ENCODE measurements at regions not wholly inside any gene's neighbourhood (a gene's known extent, or its start where the extent isn't known, plus 50 kb on each side); places are given as distances from the start of the nearest gene placed in this dataset.

DNA sequence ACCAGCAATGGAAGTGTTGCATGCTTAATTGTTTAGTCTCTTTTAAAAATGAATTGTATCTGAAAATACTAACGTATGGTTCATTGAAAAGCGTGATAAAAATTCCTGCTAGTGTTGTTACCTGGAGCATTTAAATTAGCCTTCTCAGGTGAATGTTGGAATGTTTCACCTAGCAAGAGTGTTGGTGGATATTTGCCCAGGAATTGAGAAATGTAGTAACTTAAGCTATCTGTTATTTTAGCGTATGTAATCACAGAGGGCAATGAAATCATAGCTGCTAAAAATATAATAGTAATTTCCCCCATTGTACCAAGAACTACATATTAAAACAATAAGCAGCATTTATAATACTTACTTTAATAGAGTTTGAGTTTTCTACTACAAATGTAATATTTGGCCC, 166.1 kb upstream of the KIAA1217 start:
- DNase-seq = no peak

- DNase-seq = no peak
Measured at GRCh38 chr10:24046060-24046459, 162.9 kb upstream of the KIAA1217 start.

- DNase-seq = no peak
Measured at GRCh38 chr10:24047176-24047575, 161.8 kb upstream of the KIAA1217 start.

DNA sequence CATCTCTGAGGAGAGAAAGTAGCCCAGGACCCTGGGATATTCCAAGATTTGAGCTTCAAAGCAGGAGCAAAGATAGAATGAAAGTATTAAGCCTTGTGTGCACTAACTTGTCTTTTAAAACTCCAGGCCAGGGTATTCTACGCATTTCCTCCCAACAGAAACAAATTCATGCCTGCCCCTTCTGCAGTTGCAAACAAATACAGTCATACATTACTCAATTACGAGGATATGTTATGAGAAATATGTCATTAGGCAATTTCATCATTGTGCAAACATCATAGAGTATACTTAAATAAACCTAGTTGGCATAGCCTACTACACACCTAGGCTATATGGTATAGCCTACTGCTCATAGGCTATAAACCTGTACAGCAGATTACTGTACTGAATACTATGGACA, 154.5 kb upstream of the KIAA1217 start:
- no peak for DNase-seq

GRCh38 chr10:24080207-24080606, 128.7 kb upstream of the KIAA1217 start:
- no peak for DNase-seq

DNA sequence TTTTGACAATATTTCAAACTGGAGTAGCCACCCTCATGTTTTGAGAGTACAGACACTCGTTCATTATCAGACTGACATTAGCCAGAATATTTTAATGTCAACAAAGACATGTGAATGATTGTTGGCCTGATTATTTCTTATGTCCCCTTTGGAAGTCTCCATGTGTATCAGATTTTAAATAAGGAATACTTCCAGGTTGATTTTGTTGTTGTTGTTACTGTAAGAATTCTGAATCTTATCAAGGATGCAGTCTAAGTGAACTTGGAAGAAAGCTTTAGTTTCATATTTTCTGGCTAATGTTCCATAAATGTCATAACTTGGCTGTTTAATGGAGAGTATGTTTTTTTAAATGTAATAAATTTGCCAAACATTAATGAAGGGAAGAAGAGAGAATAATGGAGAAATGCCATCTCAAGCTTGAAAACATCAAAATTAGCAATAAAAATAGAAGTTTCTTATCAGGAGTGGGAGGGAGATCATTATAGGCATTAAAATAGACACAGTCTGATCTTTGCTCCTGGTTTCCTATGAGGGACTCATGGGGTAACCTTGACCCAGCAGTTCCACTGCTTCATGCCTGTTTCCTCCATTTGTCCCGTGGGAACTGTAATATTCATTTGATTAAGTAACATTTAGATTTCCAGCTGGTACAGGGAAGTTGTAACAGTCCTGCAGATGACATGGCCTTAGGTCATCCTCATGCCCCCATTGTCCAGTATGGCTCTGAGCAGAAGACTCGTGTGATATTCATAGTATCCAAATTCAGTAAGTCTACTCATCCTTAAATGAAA, 122.4 kb upstream of the KIAA1217 start:
- DNase-seq = no peak

DNA sequence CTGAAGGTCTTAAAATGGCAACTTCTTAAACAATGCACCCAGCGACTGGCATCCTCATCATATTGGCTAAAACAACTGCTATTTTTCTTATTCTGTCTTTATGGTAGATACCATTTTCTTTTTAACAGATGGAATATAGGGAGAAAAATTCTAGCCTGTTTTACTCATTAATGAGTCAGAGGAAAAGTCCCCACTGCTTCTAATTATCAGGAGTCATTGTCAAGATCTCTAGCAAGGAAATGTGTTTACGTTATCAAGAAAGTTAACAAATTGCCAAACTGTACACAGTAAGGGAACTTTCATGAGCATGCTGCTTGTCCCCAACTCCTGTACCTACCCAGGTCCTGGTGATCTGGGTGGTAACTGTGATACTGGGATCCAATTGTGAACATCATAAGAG, 117.7 kb upstream of the KIAA1217 start:
- no peak for DNase-seq

DNA sequence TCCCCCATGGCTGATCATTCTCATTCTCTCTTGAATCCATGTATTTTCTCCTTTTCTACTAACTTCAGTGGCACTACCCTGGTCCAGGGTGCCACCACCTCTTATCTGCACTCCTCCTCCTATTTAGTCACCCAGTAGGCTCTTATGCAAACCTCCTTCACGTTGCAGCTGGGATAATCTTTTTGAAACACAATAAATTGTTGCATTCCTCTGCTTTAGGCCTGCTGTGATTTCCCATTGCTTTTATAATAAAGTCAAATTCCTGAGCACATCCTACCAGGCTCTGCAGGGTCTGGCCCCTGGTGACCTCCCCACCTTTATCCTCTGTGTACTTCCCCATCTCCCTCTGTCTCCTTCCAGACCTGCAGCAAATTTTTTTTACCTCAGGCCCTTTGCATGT, 112.7 kb upstream of the KIAA1217 start:
- no peak for DNase-seq

DNA sequence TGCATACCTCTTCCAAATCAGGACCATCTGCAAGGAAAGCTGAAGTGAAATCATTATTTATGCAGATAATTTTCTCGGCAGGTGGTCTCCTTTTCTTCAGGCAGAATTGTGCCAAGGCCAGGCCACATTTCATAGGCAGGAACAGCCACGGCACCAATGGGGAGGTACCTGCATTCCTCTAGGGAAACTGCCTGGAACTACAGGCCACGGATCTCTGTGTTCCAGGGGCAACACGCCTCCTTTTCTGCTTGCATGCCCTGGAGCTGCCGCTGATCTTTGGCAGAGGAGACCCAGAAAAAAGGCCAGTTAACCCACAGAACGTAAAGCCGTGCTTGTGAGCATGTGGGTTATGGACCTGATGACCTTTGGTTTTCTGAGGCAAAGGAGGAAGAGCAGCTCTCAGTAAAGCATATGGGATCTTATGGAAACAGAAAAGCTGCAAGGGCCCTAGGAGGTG, 111.2 kb upstream of the KIAA1217 start:
- DNase-seq = no peak

- DNase-seq = no peak
Measured at GRCh38 chr10:24104895-24105294, 104.0 kb upstream of the KIAA1217 start.

- no peak for DNase-seq
Measured at GRCh38 chr10:24113901-24114300, 95.0 kb upstream of the KIAA1217 start.

GRCh38 chr10:24114556-24114955, 94.4 kb upstream of the KIAA1217 start:
- no peak for DNase-seq

GRCh38 chr10:24115403-24115802, 93.5 kb upstream of the KIAA1217 start:
- DNase-seq = no peak

- no peak for DNase-seq
Measured at GRCh38 chr10:24118246-24118645, 90.7 kb upstream of the KIAA1217 start.

DNA sequence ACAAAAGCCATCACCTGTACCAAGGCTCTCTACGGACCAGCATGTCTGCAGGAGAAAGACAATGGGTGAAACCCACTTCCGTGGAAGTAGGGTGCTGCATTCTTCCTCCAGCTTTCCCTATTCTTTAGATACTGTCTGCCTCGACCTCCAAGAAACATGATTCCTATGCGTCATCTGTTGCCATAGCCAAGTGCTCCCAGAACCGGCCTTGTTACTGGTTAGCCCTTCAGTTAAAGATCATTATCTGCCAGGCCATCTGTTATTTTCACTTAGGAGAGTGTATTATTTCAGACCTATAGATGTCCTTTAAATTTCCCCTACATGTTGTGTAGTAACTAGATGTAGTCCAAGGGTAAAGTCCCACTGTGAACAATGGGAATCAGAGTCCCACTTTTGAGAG, 89.0 kb upstream of the KIAA1217 start:
- no peak for DNase-seq

GRCh38 chr10:24120646-24121045, 88.3 kb upstream of the KIAA1217 start:
- no peak for DNase-seq

DNA sequence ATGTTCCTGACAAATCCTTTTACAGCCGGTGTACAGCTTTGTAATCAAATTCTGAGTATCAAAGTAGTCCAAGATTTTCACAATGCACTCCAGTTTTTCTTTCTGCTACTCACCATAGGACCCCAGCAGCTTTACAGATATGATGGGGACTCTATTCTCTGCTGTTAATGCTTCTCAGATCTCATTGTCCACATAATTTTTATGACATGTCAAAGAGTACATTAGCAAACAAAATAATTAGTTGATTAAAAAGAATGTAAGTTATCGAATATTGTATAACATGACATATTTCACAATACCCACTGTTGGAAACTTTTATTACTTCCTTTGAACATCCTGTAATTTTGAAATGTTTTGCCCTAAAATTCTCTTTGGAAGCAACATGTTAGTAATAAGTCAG, 81.4 kb upstream of the KIAA1217 start:
- no peak for DNase-seq

DNA sequence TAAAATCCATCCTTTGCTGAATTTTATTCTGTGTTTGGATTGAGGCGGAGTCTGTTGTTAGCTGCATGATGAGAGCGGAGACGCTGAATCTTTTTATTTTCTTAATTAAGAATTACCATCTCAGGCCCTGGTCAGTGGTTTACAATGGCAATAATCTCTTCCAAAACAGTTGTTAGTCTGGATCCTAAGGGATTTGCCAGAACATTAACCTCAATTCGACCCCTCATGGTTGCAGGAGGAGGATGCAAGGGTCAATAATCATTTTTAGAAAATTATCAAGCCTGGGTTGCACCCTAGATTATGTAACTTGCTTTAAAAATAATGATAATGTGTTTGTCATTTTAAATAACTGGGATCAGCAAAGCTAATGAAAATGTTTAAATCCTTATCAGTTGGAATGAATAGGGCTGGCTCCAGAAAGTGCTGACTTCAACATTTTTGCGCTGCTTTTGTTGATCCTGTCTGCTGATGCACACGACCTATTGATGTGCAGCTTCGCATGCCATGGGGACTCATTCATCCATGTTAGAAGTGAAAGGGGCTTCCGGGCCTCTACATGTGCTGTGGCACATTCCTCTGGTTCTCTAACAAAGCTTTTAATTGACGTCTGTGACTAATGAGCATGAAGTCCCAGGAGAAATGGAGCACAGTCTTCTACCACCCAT, 80.7 kb upstream of the KIAA1217 start:
- no peak for DNase-seq

GRCh38 chr10:24132741-24133140, 76.2 kb upstream of the KIAA1217 start:
- DNase-seq = no peak

DNA sequence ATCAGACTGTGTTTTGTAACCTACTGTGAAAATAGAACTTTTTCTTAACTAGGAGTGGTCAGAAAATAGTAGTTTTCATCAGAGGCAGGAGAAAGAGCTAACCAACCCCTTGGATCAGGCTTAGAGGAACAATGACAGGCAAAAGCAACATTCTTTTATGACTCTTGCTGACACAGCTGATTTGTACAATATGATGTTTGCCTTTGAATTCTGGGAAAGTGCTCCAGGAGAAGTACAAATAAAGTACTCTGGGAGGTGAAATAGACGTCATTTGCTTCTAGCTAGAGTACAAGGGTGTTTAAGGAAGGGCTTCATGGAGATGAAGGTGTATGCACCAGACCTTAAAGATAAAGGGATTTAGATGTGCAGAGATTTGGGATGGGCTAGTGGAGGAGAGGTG, 75.1 kb upstream of the KIAA1217 start:
- DNase-seq = no peak

DNA sequence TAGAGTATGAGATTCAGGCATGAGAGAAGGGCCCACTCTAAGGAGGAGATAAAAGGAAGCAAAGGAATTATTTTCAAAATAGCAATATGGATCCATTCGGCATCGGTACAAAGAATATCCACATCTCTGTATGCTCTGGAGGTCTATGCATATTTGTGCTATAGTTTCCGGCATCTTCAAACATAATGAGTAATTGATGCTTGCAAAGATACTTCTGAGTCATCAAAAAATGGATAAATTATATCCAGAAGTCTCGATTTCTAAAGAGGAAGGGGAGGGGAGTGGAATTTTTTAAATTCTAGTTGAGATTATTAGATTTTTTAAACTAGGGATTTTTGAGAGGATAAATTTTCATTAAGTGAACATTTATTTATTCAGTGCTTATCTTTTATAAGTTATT, 72.9 kb upstream of the KIAA1217 start:
- no peak for DNase-seq

DNA sequence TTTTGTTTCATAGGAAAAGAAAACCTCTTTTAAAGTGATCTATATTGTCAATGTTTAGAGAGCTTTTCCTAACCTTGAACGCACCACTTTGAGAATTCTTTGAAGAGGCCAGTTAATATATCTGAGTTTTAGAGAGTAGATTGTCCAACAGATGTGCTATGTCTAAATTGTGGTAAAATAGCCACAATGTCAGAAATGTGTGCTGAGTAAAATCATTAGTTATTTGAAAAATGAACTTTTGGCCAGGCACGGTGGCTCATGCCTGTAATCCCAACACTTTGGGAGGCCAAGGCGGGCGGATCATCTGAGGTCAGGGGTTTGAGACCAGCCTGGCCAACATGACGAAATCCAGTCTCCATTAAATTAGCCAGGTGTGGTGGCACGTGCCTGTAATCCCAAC, 61.6 kb upstream of the KIAA1217 start:
- DNase-seq = no peak

DNA sequence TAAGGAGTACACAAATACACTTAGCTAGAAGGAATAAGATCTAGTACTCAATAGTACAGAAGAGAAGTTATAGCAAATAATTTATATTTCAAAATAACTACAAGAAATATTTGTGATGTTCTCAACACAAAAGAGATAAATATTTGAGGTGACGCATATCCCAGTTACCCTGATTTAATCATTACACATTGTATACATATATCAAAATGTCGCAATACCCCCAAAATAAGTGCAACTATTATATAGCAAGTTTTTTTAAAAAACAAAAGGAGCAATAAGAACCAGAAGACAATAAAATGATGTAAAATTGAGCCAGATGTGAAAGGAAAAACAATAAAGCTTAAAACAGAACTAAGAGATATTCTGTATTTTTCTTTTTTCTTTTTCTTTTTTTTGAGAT, 59.3 kb upstream of the KIAA1217 start:
- DNase-seq = no peak

- DNase-seq = no peak
Measured at GRCh38 chr10:24150853-24151252, 58.1 kb upstream of the KIAA1217 start.

GRCh38 chr10:24152270-24152669, 56.7 kb upstream of the KIAA1217 start:
- no peak for DNase-seq
